B cell (primary cell): ENCODE measurements at regions not wholly inside any gene's neighbourhood (a gene's known extent, or its start where the extent isn't known, plus 50 kb on each side); places are given as distances from the start of the nearest gene placed in this dataset.

Experiments
- CTCF ChIP-seq: fragments of 200-600 bp; IDR thresholded peaks from one replicate; pipeline ENCODE4 v1.8.0; 2022; ENCODE audit warnings: antibody characterized with exemption, mild to moderate bottlenecking
- EZH2 ChIP-seq: IDR thresholded peaks from 2 replicates; pipeline ENCODE4 v1.6.1; 2012; ENCODE audit warnings: borderline replicate concordance, low read depth, mild to moderate bottlenecking, moderate library complexity, low read length; ENCODE audit not compliant: insufficient read depth, poor library complexity, severe bottlenecking

GRCh38 chr3:13130464-13131193, 57.4 kb upstream of the IQSEC1 start:
- TF ChIP-seq CTCF (no peak), EZH2 (no peak)
